ENCODE measurements at regions not wholly inside any gene's neighbourhood (a gene's known extent, or its start where the extent isn't known, plus 50 kb on each side); places are given as distances from the start of the nearest gene placed in this dataset.

- Histone ChIP-seq H2BK5ac (ENCODE audit: insufficient read length, low read length) (no peak overlapping the region), H3K56ac (ENCODE audit: insufficient read length, low read depth, low read length) (no peak overlapping the region), H4K91ac (ENCODE audit: insufficient read length, low read depth, low read length) (no peak overlapping the region), H3K23ac (ENCODE audit: insufficient read length, low read depth, low read length) (no peak overlapping the region), H3K9me3 (ENCODE audit: control insufficient read depth, low read depth, low read length) (no peaks in the 10 kb centered on the region), H3K27me3 (ENCODE audit: insufficient read depth, low read length) (no peaks in the 10 kb centered on the region), H3K4me2 (ENCODE audit: insufficient read depth, insufficient read length, low read length) (no peak overlapping the region), H4K20me1 (ENCODE audit: control insufficient read depth, insufficient read depth, insufficient read length) (no peaks in the 10 kb centered on the region), H3K14ac (ENCODE audit: insufficient read depth, low read length) (no peak overlapping the region), H3T11ph (ENCODE audit: low read length) (no peak overlapping the region), H3K9ac (ENCODE audit: extremely low read depth, insufficient read length, low read length) (no peak overlapping the region), H2BK12ac (ENCODE audit: insufficient read length, low read depth, low read length) (no peak overlapping the region), H3K4ac (ENCODE audit: low read depth, low read length) (no peak overlapping the region), H4K8ac (replicated peaks; ENCODE audit: insufficient read length, low read depth, low read length) (no peak overlapping the region), H3K4me1 (ENCODE audit: insufficient read depth, low read length) (no peaks in the 10 kb centered on the region), H2BK120ac (ENCODE audit: low read depth, low read length, poor library complexity, severe bottlenecking) (no peak overlapping the region), H2BK20ac (ENCODE audit: low read depth, low read length, poor library complexity, severe bottlenecking) (no peak overlapping the region), H3K18ac (ENCODE audit: insufficient read length, low read depth, low read length) (no peak overlapping the region), H3K23me2 (ENCODE audit: insufficient read length, low read depth, low read length, poor library complexity, severe bottlenecking) (no peaks in the 10 kb centered on the region), H4K5ac (ENCODE audit: insufficient read length, low read depth, low read length) (no peak overlapping the region), H2AK5ac (ENCODE audit: insufficient read length, low read length) (no peak overlapping the region), H2AFZ (ENCODE audit: low read length) (no peak overlapping the region), H3K79me2 (ENCODE audit: insufficient read depth, low read length) (no peaks in the 10 kb centered on the region), H2BK15ac (ENCODE audit: low read depth, low read length) (no peak overlapping the region), H3K27ac (ENCODE audit: insufficient read length, low read depth, low read length) (no peak overlapping the region), H3K79me1 (ENCODE audit: insufficient read depth, low read depth, low read length, poor library complexity, severe bottlenecking) (no peaks in the 10 kb centered on the region)
- Mint-ChIP-seq H3K27ac (no peak overlapping the region), H3K4me3 (no peak overlapping the region), H3K9me3 (no peaks in the 10 kb centered on the region), H3K4me1 (peaks cover 10 to 18% of the 10 kb centered on the region in 2 experiments), H3K36me3 (ENCODE audit: insufficient read depth in 1 of 3, low read depth in 3 of 3) (no peaks in the 10 kb centered on the region), H3K27me3 (ENCODE audit: low read depth) (peaks cover 18% of the 10 kb centered on the region)
- DNase-seq: no peak
- WGBS (ENCODE audit: extremely low coverage, insufficient read length, low lambda C conversion rate): no CpG with 5 or more reads among the region's 3 CpGs
- no peak for TF ChIP-seq CTCF (conservative IDR thresholded peaks at IDR 0.05)
Measured at GRCh38 chr14:100666403-100666802, 60.3 kb upstream of the DLK1 start.

All from H9 (cell line).